ENCODE measurements at regions not wholly inside any gene's neighbourhood (a gene's known extent, or its start where the extent isn't known, plus 50 kb on each side); places are given as distances from the start of the nearest gene placed in this dataset.

DNA sequence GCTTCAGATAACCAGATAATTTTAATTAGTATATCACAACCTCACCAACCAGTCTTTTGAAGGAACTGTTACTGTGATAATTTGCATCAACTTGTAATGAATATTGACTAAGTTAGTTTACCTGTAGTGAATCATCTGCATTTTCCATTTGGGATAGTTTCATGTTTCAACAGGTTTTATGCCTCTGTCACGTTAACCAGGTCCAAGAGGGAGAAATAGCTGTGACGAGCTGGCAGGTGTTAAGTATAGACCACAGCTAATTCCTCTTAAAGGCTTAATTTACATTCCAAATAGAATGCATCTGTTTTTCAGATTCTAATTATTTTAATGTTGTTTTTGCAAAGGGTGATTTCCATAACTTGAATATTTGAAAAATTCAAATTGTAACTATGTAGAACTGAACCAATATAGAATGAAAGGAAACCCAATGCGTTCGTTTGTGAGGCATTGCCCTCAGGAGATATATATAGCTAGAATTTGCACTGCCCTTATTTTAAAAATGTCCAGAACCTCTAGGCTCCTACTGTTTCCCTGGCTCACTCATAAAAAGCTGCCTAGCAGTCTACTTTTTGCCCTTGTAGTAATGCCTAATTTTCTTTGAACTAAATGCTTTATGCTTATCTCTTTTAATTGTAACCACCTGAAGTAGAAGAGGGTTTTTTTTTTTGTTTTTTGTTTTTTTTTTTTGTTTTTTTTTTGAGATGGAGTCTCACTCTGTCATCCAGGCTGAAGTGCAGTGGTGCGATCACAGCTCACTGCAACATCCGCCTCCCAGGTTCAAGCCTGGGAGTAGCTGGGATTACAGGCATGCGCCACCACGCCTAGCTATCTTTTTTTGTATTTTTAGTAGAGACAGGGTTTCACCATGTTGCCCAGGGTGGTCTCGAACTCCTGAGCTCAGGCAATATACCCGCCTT, 270.5 kb downstream of the SMARCA2 start:
- TF ChIP-seq, protein P1, sequence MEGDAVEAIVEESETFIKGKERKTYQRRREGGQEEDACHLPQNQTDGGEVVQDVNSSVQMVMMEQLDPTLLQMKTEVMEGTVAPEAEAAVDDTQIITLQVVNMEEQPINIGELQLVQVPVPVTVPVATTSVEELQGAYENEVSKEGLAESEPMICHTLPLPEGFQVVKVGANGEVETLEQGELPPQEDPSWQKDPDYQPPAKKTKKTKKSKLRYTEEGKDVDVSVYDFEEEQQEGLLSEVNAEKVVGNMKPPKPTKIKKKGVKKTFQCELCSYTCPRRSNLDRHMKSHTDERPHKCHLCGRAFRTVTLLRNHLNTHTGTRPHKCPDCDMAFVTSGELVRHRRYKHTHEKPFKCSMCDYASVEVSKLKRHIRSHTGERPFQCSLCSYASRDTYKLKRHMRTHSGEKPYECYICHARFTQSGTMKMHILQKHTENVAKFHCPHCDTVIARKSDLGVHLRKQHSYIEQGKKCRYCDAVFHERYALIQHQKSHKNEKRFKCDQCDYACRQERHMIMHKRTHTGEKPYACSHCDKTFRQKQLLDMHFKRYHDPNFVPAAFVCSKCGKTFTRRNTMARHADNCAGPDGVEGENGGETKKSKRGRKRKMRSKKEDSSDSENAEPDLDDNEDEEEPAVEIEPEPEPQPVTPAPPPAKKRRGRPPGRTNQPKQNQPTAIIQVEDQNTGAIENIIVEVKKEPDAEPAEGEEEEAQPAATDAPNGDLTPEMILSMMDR (IDR thresholded peaks at IDR 0.05), result no peak
- no peak for TF ChIP-seq ZFX (IDR thresholded peaks at IDR 0.05; ENCODE audit: borderline replicate concordance)

Measured in 22Rv1 (cell line).